Fibroblast of the conjunctiva (primary cell): ENCODE measurements at regions not wholly inside any gene's neighbourhood (a gene's known extent, or its start where the extent isn't known, plus 50 kb on each side); places are given as distances from the start of the nearest gene placed in this dataset.
A peak's percentile ranks its signal among the peaks of the same experiment; 100 is the strongest.
"Not testable (repeated sequence)": the region's sequence is repeated elsewhere in the genome, so short reads cannot be mapped to it uniquely, and the experiment has no call there.

Experiments used
- DNase-seq: peaks from one replicate; pipeline ENCODE4 v3.0.0-alpha.2; 2010; ENCODE audit warnings: low read depth

DNA sequence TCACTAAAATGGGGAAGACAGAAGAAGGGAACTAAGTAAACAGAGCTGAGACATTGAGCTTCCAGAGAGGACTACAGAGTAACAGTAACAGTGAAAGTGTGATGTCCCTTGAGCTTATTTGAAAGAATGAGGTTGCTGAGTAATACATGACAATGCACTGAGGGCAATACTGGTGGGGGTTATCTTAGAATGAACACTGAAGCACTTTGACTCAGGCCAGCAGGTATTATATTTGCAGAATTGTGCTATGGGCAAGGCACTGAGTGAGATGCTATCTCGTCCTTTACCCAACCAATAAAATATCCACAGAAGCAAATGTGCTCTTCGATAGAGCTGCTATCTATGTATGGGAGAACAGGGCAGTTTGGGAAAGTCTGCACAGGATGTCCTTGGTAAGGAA lies 133.2 kb downstream of the DISP1 start:
- DNase-seq = no peak

DNA sequence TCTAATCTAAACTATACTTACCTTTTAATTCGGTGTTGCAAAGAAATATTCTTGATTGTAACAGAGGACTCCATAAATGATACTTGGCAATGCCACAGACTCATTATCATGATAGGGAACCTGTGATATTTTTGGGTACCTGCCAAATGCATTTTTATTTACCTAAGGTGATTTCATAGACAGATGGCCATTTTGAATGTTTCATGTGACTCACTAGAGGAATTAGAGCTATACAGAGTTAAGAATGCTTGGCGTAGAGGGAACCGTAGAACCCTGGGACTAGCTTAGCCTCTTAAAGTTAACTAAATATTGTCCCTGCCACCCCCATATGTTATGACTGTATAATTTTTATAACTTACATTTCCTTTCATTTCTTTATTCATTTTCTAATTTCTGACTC lies 136.1 kb downstream of the DISP1 start:
- no peak for DNase-seq

DNA sequence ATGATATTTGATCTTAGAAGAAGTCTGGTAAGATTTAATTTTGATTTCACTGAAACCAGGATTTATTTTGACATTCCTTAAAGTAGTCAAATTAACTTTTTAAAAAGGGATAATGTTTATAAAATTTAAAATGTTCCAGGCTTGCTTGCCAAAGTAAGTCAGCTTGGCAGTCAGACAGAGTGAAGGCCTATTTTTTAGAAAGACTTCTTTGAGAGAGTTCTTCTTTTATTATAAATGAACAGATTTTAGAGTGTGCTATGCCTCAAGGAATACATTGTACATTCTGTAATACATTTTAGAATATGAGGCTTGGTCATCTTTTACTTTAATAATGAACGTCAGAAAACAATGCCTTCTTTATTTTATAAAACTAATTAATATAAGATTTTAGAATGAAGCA lies 138.7 kb downstream of the DISP1 start:
- DNase-seq = no peak

DNA sequence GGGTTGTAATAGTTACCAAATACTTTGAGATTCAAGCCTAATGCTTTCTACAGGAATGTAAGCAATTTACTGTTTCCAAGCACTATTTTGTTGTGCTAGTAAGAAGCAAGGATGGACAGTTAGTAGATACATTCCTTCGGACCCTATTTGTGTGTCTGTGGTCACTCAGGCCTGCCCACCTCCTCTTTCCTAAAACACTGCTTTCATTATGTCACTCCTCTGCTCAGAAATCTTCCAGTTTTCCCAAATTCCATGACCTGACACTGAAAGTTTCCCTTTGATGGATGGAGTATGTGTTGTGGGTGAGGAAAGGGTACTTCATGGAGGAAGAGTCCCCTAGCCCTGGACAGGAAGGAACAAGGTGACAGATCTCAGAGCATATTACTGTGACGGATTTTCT lies 141.1 kb downstream of the DISP1 start:
- no peak for DNase-seq

DNA sequence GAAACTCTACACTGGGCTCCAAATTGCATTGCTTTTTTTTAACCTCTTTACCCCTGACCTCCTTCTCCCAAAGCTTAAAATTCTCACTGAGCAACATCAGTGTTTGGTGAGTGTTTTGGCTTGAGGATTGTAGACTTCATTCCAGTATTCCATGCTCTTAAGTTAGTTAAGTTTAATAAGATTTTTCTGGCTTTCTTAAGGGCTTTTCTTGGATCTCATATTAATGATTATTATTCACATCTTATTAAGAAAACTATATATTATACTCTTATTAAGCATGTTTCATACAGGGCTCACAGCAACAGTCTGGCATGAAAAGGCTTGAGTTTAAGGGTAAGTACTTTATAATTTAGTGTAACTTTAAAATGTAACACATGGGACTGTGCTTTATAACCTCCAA lies 141.8 kb downstream of the DISP1 start:
- DNase-seq = no peak

DNA sequence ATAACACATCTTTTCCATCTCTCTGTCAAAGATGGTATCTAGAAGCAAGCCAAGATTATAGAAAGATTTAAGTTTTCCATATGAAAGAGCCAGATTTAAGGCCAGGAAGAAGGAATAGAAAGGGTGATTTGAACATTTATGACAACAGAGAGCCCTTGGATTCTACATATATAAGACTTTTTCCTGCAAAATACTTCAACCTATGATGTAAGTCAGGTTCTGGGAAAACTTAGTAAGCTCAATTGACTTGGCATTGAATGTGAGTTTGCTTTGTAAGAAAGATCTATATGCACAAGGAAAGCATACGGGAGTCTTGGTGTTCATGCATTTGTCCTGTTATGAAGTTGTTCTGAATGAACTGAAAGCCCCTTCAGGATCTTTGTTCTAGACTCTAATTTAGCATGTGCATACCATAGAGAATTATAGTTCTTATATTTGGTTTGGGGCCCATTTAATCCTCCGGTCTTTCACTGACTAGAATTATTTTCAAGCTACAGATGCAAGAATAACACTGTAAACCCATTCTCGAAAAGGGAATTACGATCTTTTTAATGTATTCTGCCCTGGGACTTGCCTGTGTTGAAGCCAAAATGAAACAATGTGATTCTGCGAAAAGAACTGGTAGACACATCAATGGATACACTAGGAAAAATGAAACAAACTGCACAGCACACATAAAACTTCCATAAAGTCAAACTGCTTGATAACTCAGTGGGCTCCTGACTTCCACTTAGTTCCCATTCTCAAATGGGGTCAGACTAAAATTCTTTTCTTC lies 152.8 kb downstream of the DISP1 start:
- no peak for DNase-seq

DNA sequence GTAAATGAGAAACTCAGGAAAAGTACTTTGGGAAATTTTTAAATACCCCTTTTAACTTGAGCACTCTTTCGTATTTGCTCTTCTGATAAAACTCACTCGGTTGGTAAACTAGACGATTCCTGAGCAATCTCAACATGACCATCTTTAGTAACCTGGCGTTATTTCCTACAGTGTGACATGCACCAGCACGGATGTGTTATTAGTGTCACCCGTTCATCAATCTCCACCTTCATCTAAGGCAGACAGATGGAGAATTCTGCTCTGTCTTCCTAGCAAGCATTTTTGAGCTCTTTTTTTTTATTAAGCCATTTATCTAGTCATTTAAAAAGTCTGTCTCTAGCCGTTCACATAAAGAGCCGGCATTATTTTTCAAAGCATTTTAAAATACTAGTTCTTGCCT lies 155.2 kb downstream of the DISP1 start:
- DNase-seq = no peak

DNA sequence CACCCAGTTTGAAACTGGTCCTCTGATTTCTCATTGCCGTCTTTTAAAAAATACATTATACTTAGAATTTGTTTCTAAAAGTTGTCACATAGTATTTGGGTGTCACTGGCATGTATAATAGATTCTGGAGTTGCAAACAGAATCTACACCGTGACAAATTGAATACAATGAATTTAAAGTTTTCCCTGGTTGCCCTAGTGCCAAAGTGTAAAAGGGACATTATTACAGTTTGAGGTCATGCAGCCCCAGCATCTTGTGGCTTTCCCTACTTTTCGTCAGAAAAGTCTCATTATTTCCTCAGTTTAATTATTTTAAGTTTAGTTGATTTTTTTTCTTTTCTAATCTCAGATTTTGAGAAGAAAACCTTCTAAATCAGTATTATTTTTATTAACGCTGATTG lies 155.9 kb downstream of the DISP1 start:
- DNase-seq = no peak

DNA sequence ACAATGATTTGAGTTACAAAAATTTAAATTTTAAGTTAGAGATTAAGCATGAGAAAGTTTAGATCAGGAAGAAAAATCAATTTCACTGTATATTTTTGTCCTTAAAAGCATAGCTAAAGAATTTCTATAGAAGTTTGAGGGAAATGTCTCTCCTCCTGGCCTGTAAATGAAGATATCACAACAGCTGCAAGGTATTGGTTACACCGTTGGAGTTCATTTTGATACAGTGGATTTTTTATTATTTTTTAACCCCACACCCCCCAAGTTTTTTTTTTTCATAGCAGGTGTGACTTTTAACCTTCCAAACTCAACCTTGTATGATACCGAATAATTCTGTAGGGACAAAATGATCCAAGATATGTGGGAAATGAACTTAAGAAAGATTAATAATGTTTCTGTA lies 156.3 kb downstream of the DISP1 start:
- no peak for DNase-seq

DNA sequence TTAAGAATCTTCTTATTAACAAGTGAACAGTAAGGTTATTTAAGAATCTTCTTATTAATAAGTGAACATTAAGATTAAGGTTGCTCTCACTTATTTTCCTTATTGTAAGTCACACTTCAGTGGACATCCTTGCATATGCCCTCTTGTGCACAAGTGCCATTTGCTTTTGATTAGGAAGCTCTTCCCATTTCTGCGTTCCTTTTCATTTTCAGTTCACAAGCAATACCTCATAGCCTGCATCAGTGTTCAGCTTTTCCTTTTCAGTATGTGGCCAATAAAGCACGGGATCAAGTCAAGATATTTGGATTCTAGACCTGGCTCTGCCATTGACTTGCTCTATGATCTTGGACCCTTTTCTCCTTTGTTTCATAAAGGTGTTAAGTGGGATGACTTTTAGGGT lies 158.7 kb downstream of the DISP1 start:
- no peak for DNase-seq

DNA sequence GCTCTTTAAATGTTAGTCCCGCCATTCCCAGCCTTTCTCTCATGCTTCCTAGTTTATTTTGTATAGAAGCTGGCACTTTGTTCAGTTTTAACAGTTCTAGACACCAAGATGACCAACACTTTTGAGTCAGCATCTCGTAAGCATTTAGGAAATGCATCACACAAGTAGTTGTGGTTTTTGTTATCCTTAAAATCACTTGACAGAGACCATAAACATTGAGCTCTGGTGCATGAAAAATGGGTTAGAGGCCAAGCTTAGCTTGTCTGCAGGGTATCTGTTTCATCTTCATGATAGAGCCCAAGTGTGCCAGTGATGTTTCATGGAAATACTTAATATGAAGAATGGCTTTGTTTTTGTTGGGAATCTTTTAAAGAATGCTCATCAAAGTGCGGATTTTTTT lies 159.7 kb downstream of the DISP1 start:
- peak; percentile 38 for DNase-seq

DNA sequence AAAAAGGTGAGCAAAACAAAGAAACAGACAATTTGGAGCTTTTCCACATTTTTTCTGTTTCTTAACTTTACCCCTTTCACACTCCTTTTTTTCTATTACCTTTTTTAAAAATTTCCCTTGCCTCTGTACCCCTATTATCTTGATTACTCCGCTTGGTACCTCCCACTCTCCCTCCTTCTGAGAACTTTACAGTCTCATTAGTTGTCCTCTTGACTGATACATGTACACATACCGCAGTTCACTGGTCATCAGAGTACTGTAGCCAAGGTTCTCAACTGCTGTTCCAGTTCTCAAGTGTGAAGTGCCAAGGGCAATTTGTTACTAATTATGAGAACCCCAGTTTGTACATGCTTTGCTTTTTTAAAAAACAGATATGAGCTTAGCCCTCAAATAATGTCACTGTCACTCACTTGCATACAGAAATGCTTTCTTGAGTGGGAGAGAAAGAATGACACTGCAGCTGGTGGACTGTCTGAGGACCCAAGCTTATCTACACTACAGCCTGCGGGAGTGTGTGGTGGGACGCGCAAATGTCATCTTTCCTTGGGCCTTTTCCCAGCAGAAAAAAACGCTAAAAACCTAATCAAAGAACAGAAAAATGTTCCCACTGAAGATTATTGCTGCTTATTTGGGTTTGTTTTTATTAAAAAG lies 160.8 kb downstream of the DISP1 start:
- no peak for DNase-seq

DNA sequence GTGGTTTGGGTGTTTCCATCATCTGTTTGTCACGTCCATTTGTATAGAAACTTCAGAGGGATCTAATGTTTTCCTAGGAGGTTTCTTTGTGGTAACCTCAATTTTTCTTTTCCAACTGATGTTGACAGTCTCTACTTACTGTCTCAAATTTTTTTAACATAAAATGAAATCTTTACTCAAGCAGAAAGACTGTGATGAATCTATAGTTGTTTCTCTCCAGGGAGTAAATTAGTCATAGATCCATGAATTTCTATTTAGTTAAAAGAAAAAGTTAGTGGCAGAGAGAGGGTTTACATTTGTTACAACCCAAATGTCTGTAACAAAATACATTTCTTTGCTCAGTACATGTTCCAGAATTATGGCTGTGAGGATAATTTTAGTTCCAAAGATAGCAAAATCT lies 161.6 kb downstream of the DISP1 start:
- no peak for DNase-seq

DNA sequence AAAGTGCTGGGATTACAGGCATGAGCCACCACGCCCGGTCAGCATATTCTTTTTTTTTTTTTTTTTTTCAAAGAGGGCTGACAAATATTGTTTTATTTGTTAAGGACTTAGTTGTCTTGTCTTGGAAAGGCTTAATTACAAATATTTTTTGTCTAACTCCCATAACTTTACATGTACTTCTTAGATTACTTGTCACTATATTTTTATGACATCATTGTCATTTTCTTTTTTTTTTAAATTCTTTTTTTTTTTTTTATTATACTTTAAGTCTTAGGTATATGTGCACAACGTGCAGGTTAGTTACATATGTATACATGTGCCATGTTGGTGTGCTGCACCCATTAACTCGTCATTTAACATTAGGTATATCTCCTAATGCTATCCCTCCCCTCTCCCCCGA lies 162.5 kb downstream of the DISP1 start:
- DNase-seq = not testable (repeated sequence)

DNA sequence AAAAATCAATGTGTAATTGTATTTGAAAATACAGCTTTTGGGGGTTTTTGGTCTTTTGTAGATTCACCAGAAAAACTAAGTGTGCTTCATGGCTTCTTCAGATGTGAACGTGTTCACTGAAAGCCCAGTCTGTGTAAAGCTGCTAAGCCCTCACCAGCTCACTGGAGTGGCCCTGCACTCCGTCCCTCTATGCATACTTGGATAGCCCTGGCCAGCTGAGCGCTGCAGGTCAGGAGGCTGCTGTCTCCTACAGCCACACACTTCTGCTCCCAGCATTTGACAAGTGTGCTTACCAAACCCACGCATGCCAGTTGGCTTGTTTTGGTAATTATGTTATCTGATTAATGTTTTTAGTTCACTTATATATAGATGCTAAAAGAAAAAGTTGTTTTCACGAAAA lies 163.5 kb downstream of the TLR5 start:
- no peak for DNase-seq

DNA sequence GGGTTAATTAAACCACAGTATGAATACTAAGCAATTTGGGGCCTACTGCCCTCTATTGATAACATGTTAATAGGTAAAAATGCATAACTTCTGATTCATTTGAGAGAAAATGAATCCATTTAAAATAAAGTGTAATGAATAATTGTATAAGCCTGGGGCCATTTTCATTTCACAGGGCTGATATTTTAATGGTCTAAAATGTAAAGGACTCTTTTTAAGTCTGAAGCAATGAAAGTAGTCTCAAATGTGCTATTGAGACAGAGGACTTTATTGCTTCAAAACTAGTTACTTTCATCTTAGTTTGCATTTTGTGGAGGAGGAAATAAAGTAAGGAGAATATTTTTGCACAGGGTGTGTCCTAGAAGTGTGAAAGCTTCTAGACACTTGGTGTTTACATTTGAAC lies 155.4 kb downstream of the TLR5 start:
- no peak for DNase-seq

DNA sequence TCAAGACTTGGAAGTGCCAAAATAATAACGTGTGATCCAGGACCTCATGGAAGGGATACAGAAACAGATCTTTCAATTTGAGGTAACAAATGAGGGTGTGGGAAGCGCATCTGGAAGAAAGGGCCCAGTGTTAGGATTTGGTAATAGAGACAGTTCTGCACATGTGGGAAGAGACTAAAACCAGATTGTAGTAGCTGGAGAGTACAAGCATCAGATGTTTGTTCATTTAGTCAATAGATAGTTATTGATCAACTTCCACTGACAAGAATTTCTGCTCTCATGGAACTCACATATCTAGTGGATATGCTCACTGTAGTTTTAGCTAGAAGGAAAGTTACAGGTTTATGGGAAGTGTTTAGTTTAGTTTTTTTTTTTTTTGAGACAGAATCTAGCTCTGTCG lies 153.6 kb downstream of the TLR5 start:
- DNase-seq = no peak

DNA sequence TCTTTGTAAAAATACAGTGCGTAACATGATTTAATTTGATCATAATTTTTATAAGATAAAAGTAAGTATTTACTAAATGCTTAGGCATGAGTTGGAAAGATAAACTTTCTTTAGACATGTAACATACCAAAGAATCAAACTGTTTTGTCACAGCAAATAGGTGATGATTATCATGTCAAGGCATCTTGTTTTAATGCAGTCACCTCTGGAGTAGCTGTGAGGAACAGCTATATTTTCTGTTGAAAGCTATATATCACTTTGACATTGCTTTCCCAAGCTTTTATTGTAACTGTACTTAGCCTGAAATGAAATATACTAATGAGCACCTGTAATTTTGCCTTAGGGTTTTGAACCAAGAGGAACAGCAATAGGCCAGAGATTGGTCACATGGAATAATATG lies 151.9 kb downstream of the TLR5 start:
- no peak for DNase-seq

DNA sequence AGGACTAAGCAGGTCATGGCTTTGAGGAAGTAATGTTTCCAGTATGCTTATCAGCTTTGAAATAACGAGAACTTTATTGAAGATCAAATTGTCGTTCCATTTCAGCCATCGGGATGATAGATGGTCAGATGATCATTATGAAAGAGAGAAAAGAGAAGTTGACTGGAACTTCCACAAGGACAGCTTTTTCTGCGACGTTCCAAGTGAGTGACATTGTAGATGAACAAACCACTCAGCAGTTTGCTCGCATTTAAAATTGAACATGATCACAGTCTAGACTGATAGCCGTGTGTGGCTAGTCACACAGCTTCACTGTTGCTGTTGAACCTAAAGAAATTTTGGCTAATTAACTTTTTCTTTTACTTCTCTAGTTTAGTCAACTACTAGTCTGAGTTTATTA lies 151.1 kb downstream of the TLR5 start:
- DNase-seq = no peak

DNA sequence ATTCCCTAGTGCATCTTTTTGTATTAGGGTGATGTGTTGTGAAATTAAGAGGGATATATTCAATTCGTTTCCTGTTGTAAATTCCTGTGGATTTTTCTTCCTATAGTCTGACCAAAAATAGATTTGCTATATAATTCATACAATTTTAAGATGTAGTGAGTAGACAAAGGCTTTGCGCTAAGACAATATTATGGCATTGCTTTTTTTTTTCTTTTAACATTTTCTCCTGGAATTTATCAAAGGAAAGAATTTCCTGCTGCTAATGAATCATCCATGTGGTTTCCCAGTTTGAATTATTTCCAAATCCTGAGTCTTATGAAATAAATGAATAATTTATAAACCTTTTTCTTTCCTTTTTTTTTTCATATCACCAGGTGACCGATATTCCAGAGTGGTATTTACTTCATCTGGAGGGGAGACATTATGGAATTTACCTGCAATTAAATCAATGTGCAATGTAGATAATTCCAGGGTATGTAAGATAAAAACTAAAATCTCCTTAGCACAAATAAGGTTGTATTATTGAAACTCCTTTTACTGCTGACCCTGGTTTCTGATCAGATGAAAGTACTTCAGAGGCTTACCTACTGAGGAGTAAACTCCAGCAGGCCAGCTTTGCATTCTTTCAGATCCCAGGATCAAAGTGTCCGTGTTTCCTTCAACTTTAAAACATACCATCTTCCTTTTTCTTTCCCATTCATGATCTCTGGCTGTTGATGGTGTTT lies 148.4 kb downstream of the TLR5 start:
- DNase-seq = peak; percentile 26

DNA sequence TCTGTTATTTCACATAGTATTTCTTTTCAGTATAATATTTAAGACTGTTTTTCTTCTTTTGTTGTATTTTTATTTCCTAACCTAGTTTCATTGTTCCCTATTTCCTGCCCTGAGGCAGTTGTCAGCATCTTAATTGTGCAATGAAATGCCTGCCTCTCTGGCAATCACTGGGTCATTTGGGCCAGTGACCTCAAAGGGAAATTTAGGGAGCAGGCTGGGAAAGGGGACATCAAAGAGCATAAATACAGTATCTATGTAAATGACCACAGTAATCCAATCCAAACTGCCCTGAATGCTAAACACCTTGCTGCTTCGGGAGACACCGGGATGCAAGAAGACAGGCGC lies 147.8 kb downstream of the TLR5 start:
- DNase-seq = no peak

DNA sequence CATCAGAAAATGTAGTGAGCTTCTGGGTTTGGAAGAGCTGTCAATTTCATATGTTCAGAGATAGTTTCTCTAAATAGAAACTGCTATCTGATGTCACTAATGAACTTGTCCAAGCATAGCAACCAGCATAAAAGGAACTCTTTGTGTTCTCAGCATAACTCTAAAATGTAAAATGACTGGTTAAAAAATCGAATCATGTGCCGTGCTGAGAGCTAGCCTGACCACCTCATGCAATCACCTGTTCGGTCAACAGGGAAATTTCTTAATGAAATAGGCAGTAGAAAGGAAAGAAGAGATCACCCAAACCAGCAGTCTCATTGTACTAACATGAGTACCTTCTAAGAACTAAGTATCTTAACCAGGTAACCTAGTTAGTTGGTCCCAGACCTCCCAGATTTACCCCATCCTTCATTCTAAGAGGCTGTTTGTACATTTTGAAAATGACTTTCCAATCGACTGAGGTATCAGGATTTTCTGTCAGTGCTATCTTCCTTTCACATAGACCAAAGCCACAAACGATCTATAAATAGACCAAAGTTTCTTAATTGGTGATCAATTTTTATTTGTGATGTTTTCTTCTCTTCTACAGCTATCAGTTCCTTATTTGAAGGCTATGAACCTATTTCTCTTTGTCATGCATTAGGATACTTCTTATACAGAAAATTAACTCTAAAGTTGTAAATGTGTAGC lies 147.3 kb downstream of the TLR5 start:
- DNase-seq = no peak
